ENCODE measurements at regions not wholly inside any gene's neighbourhood (a gene's known extent, or its start where the extent isn't known, plus 50 kb on each side); places are given as distances from the start of the nearest gene placed in this dataset.

GRCh38 chr7:45993621-45994020 lies 72.5 kb upstream of the IGFBP3 start:
- CTCF ChIA-PET: no interaction called here
- no peak for TF ChIP-seq CTCF (IDR thresholded peaks at IDR 0.05; ENCODE audit: unreplicated experiment)
- Mint-ChIP-seq H3K4me1 (ENCODE audit: insufficient read depth, unreplicated experiment) (no peaks in the 10 kb centered on the region), H3K9me3 (ENCODE audit: unreplicated experiment) (peaks cover 25% of the 10 kb centered on the region), H3K27me3 (ENCODE audit: insufficient read depth, unreplicated experiment) (no peaks in the 10 kb centered on the region), H3K36me3 (ENCODE audit: insufficient read depth, unreplicated experiment) (no peaks in the 10 kb centered on the region), H3K4me3 (ENCODE audit: unreplicated experiment) (no peak overlapping the region), H3K27ac (ENCODE audit: low read depth, unreplicated experiment) (no peak overlapping the region)
- intact Hi-C loops (cut with micrococcal nuclease): no loop called here
- DNase-seq (ENCODE audit: unreplicated experiment): no peak
- no TSS peak for BruUV-seq (replicated peaks)
- POLR2A ChIA-PET: interaction anchor here (0.6 kb wide), 1 partner anchor 751 kb away, joined by 4 read pairs; no protein-coding TSS in a partner anchor

- H3K9me3 Mint-ChIP-seq (ENCODE audit: unreplicated experiment): peaks cover 21% of the 10 kb centered on the region
- H3K27ac Mint-ChIP-seq (ENCODE audit: low read depth, unreplicated experiment): no peak overlapping the region
- H3K4me1 Mint-ChIP-seq (ENCODE audit: insufficient read depth, unreplicated experiment): no peaks in the 10 kb centered on the region
- no peaks in the 10 kb centered on the region for H3K36me3 Mint-ChIP-seq (ENCODE audit: insufficient read depth, unreplicated experiment)
- no peak for DNase-seq (ENCODE audit: unreplicated experiment)
- ChIA-PET CTCF (interaction anchor here (0.6 kb wide), 1 partner anchor 1187 kb away, joined by 3 read pairs; no protein-coding TSS in a partner anchor), POLR2A (no interaction called here)
- BruUV-seq (replicated peaks): no TSS peak
- intact Hi-C loops (cut with micrococcal nuclease): no loop called here
- no peaks in the 10 kb centered on the region for H3K27me3 Mint-ChIP-seq (ENCODE audit: insufficient read depth, unreplicated experiment)
- TF ChIP-seq CTCF (IDR thresholded peaks at IDR 0.05; ENCODE audit: unreplicated experiment): no peak
- no peak overlapping the region for H3K4me3 Mint-ChIP-seq (ENCODE audit: unreplicated experiment)
Observed at GRCh38 chr7:45992826-45993225, 71.8 kb upstream of the IGFBP3 start.

- intact Hi-C loops (cut with micrococcal nuclease): no loop called here
- TF ChIP-seq CTCF (IDR thresholded peaks at IDR 0.05; ENCODE audit: unreplicated experiment): no peak
- H3K27me3 Mint-ChIP-seq (ENCODE audit: insufficient read depth, unreplicated experiment): no peaks in the 10 kb centered on the region
- no peak overlapping the region for H3K27ac Mint-ChIP-seq (ENCODE audit: low read depth, unreplicated experiment)
- H3K4me1 Mint-ChIP-seq (ENCODE audit: insufficient read depth, unreplicated experiment): no peaks in the 10 kb centered on the region
- BruUV-seq (replicated peaks): no TSS peak
- no peak overlapping the region for H3K4me3 Mint-ChIP-seq (ENCODE audit: unreplicated experiment)
- no peaks in the 10 kb centered on the region for H3K36me3 Mint-ChIP-seq (ENCODE audit: insufficient read depth, unreplicated experiment)
- POLR2A ChIA-PET: interaction anchor here (0.8 to 0.9 kb wide), 2 partner anchors 12 to 26 kb away, joined by 3 read pairs; no protein-coding TSS in a partner anchor
- no peak for DNase-seq (ENCODE audit: unreplicated experiment)
- H3K9me3 Mint-ChIP-seq (ENCODE audit: unreplicated experiment): peaks cover under 1% of the 10 kb centered on the region
- CTCF ChIA-PET: interaction anchor here (0.6 kb wide), 1 partner anchor 70 kb away, joined by 3 read pairs; no protein-coding TSS in a partner anchor
Observed at GRCh38 chr7:45990276-45990675, 69.2 kb upstream of the IGFBP3 start.

GRCh38 chr7:45988405-45989057 lies 67.5 kb upstream of the IGFBP3 start:
- no peaks in the 10 kb centered on the region for H3K36me3 Mint-ChIP-seq (ENCODE audit: insufficient read depth, unreplicated experiment)
- CTCF ChIA-PET: interaction anchor here (0.6 kb wide), 1 partner anchor 9 kb away, joined by 3 read pairs; no protein-coding TSS in a partner anchor

More at GRCh38 chr7:45988405-45989057, 67.5 kb upstream of the IGFBP3 start:
- Mint-ChIP-seq H3K9me3 (ENCODE audit: unreplicated experiment) (no peaks in the 10 kb centered on the region), H3K27ac (ENCODE audit: low read depth, unreplicated experiment) (no peak overlapping the region), H3K4me3 (ENCODE audit: unreplicated experiment) (no peak overlapping the region), H3K4me1 (ENCODE audit: insufficient read depth, unreplicated experiment) (no peaks in the 10 kb centered on the region), H3K27me3 (ENCODE audit: insufficient read depth, unreplicated experiment) (no peaks in the 10 kb centered on the region)
- TF ChIP-seq CTCF (IDR thresholded peaks at IDR 0.05; ENCODE audit: unreplicated experiment): no peak
- intact Hi-C loops (cut with micrococcal nuclease): no loop called here
- DNase-seq (ENCODE audit: unreplicated experiment): no peak
- POLR2A ChIA-PET: no interaction called here
- no TSS peak for BruUV-seq (replicated peaks)
